HG03342 (cell line): ENCODE measurements at regions not wholly inside any gene's neighbourhood (a gene's known extent, or its start where the extent isn't known, plus 50 kb on each side); places are given as distances from the start of the nearest gene placed in this dataset.
A peak's percentile ranks its signal among the peaks of the same experiment; 100 is the strongest.

ENCODE experiments used
- ATAC-seq: cut with Tn5 transposase; IDR thresholded peaks from one replicate; pipeline ENCODE4 v1.9.1; 2021; ENCODE audit warnings: mild to moderate bottlenecking, moderate library complexity; ENCODE audit not compliant: unreplicated experiment

DNA sequence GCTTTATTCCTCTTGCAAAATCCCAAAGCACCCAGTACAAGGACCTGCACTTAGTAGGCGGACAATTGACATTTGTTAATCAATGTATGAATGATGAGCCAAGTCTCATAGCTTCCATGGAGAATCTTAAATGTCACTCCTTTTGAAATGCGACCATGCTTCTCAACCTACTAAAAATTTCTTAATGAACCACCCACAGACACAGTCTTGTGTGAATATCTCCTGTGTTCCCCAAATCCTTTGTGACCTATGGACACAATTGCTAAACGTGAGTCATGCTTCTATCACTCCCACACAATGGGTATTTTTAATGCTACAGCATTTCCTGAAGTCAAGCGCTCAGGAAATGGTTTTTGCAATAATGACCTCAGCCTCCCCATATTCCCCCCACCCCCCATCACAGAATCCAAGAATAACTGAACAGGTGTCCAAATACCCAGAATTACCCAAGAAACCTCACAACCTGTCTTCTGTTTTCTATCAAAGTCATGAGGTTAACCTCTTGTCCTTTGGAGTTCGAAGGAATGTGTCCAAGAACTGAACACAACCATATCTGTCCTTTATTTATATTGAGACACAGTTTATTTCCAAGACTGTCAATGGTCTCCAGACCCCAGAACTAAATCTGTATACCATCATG is 163.6 kb upstream of the PLEKHG7 start:
- peak; percentile 47 for ATAC-seq

DNA sequence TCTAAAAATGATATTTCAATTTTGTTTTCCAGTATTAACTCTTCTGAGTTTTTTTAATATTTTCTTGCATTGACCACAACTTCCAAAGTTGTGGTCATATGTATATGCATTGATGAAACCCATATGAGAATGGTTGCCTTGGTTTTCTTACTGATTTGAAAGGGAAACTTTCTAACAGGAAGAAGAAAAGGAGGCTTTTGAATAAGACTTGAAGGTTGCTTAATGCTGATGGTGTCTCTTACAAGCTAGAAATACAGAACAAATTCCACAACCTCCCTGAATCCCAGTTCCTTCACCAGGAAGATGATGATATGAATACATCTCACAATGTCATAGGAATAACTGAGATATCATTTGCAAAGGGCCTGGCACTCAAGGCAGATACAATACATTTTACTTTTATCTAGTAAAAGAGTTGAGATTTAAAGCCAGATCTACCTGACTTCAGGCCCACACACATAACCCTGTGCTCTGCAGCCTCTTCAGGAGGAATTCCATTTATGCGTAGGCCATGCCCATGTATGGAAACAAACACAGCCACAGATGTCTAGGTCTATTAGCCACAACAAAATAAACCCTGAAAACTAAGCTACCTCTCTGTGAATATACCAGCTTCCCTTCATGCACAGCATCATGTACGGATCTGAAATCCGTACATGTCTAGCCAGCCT is 165.4 kb upstream of the PLEKHG7 start:
- ATAC-seq, result no peak

DNA sequence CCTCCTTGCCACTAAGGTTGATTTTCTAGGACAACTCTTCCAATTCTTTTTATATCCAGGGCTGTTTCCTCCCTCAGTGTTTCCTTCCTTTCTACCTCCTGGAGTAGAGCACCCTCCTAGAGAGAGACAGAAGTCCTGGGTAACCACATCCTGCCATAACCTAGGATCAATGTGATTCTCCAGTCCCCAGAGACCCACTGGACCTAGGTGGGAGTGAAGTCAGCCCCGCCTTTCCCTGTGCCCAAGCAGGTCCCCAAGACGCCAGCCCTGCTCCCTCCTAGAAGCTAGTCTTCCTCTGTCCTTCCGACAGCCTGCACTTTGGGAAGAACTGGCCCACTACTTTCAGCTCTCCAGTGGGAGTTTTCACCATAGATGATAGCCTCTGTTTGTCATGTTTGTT is 166.8 kb upstream of the PLEKHG7 start:
- no peak for ATAC-seq

DNA sequence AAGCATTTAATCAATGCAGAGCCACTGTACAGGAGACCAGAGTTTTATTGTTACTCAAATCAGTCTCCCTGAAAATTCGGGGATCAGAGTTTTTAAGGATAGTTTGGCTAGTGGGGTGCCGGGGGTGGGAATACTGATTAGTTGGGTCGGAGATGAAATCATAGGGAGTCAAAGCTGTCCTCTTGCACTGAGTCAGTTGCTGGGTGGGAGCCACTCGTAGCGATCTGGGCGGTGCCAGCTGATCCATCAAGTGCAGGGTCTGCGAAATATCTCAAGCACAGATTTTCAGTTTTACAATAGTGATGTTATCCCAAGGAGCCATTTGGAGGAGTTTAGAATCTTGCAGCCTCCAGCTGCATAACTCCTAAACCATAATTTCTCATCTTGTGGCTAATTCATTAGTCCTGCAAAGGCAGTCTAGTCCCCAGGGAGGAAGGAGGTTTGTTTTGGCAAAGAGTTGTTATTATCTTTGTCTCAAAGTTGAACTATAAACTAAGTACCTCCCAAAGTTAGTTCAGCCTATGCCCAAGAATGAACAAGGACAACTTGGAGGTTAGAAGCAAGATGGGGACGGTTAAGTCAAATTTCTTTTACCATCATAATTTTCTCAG is 169.4 kb upstream of the PLEKHG7 start:
- no peak for ATAC-seq

DNA sequence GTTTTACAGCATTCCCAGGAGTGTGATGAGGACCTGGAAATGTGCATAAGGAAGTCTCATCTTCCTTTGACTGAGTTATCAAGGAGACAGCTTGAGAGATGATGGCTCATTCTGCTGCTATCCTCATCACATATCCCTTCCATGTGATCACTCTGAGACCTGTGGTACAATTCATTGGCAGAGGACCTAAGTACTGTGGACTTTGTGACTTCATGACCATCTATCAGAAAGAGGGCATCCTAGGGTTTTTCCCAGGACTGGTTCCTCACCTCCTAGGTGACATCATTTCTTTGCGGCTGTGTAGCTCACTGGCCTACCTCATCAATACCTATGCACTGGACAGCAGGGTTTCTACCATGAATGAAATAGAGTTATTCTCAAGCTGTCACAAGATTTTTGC is 172.1 kb upstream of the PLEKHG7 start:
- no peak for ATAC-seq

DNA sequence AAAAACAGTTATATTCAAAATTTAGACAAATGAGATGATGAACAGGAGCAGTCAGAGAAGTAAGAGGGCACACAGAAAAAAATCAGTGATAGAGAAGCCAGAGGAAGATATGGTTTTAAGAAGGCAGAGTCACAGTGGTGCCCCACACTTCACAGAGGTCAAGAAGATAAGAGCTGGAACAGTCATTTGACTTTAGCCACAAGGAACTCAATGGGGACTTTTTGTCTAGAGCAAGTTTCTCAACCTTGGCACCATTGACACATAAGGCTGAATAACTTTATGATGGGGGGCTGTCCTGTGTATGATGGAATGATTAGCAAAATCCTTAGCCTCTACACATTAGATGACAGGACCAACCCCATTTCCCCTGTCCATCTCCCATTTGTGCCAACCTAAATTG is 172.8 kb upstream of the PLEKHG7 start:
- no peak for ATAC-seq

DNA sequence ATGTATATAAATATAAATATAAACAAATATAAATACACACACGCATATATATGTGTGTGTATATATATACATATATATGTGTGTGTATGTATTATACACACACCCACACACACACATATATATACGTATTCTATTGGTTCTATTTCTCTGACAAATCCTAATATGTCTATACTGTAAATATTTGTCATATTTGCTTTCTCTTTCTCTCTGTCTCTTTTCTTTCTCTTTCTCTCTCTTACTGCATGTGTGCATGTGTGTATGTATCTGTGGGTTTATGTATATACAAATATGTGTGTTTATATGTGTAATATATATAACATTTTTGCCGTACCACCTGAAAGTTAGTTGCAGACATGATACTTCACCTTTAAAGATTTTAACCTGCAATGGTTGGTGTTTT is 174.2 kb upstream of the PLEKHG7 start:
- no peak for ATAC-seq

DNA sequence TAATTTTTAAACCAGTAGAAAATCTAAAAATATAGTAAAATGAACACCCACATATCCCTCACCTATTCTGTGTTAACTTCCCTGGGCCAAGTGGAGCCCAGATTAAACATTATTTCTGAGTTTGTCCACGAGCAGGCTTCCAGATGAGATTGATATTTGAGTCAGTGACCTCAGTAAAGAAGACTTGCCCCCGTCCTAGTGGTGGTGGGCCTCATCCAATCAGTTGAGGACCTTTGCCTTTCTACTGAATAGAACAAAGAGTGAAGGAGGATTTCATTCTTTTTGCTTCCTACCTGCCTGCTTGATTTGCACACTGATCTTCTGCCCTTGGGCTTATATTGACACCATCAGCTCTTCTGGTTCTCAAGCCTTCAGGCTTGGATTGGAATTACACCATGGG is 174.7 kb upstream of the PLEKHG7 start:
- no peak for ATAC-seq

DNA sequence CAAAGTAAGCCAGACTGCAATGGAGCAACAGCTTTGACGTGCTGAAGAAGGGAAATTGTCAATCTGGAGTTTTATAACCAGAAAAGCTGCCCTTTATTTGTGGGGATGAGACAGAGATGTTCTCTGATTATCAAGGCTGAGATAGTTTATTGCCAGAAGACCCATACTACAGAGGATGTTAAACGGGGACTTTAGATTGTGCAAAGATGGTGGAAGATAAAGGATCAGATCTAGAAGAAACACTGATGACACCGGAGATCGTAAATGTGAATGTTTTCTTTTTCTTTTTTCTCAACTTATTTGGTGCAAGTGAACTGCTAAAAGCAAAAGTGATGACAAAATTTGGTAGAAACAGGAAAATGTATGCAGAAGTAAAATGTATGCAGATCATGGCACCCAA is 178.3 kb upstream of the PLEKHG7 start:
- no peak for ATAC-seq

DNA sequence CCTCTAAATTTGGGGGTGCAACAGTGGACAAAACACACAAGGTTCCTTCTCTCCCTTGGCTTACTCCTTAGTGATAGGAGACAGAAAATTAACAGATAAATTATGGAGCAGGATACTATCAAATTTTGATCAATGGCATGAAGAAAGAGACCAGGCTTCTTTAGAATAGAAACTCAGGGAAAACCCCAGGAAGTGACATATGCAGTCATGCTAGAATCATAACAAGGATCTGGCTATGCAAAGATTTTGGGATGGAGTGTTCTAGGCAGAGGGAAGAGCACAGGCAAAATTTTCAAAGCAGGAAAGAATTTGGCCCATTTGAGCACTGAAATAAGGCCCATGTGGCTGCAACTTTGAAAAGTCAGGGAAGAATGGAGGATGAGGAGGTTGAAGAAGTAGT is 182.3 kb upstream of the PLEKHG7 start:
- ATAC-seq, result no peak

DNA sequence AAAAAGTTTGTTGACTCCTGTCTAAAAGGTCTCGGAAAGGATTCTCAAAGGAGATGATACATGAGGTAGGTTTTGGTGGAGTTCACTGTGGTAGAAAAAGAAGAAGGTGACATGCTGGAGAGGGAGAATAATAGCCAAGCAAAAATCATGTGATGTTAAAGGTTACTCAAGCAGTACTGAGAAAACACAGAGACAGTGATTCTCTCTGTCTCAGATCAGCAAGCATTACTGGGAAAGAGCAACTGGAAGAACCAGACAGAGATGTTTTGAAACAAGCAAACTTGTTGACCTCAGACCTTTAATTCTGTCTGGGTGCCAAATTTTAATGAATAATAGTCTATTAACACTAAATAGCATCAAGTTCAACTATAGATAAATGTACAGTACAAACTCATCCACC is 183.5 kb upstream of the PLEKHG7 start:
- no peak for ATAC-seq

DNA sequence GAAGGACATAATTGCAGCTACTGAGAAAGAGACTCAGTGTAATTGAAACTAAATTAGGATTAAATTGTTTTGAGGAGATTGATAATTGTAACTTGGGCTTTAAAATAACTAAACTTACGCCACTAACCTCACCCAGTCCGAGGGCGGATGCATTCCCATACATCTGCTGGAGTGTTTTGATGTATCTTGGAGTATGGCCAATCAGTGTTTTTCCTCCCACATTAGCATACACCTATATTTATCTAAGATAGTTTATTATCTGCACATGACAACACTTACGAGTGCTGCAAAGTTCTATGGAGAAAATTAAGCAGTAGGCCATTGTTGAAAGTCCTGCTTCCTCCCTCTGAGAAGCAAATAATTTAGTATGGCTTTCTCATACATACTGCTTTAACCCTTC is 184.7 kb upstream of the PLEKHG7 start:
- no peak for ATAC-seq

DNA sequence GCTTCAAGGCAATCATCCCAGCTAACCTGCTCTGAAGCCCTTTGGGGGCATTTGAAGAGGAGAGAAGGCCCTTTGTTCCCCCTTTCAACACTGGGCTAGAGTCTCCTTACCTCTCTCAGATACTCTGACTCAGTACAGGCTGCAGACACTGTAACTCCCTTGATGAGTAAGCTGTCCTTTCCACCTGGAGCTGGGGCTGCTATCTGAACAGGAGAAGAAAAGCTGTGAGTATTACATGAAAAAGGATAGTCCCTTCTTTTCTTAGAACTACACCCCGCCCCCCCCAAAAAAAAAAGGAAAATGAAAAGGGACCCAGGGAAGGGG is 186.6 kb upstream of the PLEKHG7 start:
- peak; percentile 68 for ATAC-seq

DNA sequence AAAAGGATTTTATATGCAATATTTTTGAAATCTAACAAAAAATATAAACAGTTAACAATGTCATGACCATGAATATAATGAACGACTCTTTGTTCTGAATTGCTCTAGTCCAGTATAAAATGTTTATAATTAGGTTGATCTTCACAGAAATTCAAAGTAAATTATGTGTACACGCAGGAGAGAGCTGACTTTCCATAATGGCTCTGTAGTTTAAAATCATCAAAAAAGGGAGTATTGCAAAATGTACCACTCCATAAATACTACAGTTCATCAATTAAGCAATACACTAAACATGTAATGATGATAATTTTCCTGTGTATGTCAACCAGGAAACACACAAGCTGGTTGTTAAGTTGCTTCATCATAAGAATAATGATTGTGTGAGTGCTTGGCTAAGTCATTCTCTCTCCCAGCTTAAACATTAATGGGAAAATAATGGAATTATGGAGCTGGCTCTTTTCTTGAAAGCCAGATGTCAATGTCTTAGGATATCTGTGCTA is 189.5 kb upstream of the PLEKHG7 start:
- ATAC-seq, result no peak

DNA sequence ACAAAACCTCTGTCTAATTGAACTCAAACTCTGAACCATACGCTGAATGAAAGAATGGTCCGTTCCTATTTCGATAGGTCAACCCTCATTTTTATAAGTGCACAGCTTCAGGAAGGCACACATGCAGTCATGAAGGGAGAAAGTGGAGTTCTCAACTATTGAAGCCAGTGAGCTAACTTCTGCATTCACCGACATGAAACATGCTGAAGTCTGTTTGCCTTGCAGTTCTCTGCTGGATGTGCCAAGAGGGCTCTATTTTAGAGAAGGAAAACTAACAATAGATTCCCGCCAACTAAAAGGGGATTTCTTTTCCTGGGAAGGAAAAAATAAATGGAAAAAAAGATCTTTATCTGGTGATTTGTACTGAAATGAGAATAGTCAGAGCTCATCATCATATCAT is 191.0 kb upstream of the PLEKHG7 start:
- ATAC-seq, result no peak

DNA sequence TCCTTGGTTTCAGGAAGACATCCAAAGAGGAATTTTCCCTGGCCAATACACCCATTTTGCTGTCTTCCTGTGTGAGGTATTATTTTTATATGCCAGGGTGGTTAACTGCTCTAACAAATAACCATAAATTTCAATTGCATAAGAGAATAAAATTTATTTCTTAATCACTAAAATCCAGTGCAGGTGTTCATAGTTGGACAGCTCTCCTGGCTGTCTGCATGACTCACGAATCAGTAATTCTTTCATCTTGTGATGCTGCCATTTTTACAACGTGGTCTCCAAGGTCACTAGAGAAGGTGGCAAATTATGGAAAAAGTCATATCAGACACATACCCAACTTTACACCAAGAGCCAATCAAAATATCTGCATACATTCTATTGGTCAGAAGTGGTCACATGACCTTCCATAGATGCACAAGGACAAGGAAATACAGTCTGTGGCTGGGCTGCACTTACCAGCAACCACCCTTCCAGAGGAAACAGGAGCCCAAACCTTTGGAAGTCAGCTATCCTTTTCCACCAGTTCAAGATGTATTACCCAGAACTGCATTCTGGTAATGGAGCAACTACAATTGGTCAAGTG is 193.5 kb upstream of the PLEKHG7 start:
- no peak for ATAC-seq

DNA sequence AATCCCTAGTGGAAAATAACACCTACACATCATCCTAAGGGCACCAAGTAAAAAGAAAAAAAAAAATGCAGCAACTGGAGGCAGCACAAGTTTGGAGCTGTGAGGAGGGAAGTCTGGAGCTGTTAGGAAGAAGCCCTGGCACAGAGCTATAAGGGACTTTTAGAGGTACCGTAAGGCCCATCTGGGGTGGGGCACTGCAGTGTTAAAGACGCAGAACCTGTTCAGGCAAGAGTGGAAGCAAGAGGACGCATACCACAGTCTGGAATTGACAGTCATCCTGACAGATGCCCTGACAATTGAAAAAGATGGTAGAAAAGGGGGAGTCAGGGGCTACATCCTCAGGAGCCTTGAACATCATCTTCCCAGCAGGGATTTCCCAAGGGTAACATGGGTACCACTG is 195.9 kb upstream of the PLEKHG7 start:
- no peak for ATAC-seq

DNA sequence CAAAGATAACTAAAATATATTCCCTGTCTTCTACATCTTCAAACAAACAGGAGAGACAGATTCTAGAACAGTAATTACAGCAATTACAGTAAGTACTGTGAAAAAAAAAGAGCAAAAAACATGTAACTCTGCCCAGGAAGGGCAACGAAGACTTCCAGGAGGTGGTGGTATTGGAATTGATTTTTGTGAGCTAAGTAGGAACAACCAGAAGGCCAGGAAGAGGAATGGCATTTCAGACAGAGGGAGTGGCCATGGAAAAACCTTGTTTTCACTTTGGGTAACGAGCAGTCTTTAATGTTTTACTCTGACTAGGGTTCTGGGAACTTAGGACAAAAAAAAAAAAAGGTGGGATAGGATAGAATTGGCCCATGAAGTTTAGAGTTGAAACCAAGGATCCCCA is 196.3 kb upstream of the PLEKHG7 start:
- ATAC-seq, result no peak

DNA sequence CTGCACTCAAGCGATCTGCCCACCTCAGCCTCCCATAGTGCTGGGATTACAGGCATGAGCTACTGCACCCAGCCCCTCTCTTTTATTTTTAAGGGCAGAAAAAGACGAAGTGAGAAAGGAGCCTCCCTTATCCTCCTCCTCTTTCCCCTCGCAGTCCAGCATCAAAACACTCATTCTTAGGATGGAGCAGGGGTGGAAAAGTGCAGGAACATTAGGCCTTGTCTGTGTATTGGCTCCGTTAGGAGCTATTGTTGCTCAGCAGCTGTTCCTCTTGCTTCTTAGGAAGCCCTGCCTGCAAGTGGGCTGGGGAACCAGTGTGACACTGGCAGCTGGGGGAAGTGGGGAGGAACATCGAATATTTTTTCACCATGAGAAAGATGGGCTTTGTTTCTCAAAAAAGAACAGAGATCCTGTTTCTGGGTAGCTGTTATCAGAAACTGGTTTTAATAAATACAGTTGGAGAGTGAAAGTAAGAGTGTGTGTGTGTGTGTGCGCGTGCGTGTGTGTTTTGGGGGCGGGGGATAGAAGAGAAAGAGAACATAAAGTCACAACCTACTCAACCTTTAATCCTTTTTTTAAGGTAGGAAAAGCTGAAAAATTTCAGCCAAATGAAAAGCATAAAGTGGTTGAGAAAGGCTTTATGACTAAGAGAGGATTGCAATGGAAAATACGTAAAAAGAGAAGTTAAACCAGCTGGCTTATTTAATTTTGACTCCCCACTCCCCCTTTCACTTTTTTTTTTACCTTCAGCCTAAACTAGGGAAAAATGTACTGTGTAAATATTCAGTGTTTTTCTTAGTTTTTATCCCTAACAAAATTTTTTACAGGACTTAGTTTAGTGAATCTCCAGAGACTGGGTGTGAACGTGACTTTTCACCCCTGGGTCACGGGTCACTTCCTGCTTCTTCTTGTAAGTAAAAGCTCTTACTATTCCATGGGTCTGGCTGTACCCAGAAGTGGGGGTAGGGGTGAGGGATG is 197.2 kb upstream of the PLEKHG7 start:
- ATAC-seq, result peak; percentile 19

DNA sequence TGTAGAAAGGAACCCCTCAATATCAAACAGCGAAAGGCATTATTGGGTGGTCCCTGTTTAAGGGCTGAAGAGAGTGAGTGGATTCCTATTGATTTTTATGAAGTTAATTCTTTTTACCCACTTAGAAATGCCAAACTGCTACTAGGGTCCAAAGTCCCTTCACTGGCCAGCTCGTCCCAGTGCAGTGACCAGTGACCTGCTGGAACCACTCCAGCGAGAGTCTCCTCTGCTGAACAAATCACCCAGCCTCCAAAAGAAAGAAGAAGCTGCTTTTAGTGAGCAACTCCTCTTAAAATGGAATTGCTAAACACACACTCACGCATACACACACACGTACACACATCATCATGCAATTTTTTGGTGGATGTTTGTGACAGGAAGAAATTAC is 198.2 kb upstream of the PLEKHG7 start:
- ATAC-seq, result no peak

DNA sequence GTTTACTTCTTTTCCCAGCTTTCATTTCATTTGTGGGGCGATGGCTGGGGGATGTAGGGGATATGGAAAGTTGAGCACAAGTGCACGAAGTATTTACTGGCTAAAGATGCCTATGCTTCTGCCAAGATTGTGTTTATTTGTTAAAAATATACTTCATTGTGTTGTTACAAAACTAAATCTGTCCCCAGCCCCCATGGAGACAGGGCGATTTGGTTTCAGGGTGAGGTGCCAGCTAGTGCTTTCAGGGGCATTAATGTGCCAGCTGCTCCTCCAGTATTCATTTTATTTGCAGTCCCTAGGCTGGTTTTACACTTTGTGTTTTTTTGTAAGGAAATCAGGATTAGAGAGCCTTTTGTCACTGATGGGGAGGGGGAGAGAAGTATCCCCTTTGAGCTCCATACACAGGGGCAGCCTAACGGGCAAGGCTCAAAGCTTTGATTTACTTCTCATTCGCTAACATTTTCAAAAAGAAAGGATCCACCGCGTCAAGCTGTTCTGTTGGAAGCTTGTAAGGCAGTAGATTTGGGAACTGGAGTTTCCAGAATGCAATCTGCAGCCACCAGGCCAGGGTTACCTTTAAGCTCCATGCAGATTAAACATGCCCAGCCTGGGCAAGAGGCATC is 198.7 kb upstream of the PLEKHG7 start:
- ATAC-seq, result no peak
